GM12865 (cell line): ENCODE measurements at regions not wholly inside any gene's neighbourhood (a gene's known extent, or its start where the extent isn't known, plus 50 kb on each side); places are given as distances from the start of the nearest gene placed in this dataset.
"Not testable (repeated sequence)": the region's sequence is repeated elsewhere in the genome, so short reads cannot be mapped to it uniquely, and the experiment has no call there.

ENCODE experiments used
- DNase-seq: peaks from one replicate; pipeline ENCODE4 v3.0.0; 2010; ENCODE audit warnings: low read depth
- H3K4me3 ChIP-seq: 2 replicates; pipeline ENCODE4 v1.5.1; 2011; ENCODE audit warnings: mild to moderate bottlenecking, low read depth, low read length, control low read depth
- TF ChIP-seq, protein P1 (sequence below): IDR thresholded peaks from 2 replicates; pipeline ENCODE4 v1.5.1; 2011; ENCODE audit warnings: low read length, control low read depth, low read depth, inconsistent platforms; ENCODE audit not compliant: insufficient read depth; ENCODE audit errors: missing control alignments

DNA sequence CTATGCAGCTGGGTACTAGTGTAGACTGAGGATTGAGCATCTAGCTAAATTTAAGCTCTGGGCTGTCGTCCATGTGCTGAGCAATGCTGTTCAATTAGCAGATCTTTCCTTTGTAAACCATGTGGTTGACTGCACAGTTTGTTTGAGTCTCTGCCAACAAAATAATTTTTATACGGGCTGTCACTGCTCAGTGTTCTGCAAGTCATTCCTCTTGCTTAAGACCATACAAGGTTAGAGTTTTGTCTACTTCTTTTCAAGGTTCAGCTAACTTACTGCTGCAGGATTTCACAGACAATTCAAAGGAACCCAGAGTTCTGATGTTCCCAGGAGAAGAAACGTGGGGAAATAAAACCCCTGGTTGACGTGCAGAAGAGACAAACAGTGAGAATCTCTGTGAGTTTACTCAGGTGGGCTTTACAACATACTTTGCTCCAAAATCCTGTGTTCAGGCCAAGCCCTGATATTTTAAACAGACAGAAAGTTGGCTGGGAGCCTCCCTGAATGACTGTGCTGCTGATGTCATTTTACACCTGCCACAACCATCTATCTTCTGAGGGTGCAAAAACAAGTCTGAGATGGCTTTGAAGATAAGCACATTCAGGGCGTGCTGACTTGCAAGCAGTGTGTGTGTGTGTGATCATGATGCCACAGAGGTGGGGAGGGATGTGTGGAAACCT, 177.1 kb upstream of the SVIL start:
- DNase-seq: no peak
- no peak overlapping the region for H3K4me3 ChIP-seq
- TF ChIP-seq, protein P1, sequence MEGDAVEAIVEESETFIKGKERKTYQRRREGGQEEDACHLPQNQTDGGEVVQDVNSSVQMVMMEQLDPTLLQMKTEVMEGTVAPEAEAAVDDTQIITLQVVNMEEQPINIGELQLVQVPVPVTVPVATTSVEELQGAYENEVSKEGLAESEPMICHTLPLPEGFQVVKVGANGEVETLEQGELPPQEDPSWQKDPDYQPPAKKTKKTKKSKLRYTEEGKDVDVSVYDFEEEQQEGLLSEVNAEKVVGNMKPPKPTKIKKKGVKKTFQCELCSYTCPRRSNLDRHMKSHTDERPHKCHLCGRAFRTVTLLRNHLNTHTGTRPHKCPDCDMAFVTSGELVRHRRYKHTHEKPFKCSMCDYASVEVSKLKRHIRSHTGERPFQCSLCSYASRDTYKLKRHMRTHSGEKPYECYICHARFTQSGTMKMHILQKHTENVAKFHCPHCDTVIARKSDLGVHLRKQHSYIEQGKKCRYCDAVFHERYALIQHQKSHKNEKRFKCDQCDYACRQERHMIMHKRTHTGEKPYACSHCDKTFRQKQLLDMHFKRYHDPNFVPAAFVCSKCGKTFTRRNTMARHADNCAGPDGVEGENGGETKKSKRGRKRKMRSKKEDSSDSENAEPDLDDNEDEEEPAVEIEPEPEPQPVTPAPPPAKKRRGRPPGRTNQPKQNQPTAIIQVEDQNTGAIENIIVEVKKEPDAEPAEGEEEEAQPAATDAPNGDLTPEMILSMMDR: no peak

DNA sequence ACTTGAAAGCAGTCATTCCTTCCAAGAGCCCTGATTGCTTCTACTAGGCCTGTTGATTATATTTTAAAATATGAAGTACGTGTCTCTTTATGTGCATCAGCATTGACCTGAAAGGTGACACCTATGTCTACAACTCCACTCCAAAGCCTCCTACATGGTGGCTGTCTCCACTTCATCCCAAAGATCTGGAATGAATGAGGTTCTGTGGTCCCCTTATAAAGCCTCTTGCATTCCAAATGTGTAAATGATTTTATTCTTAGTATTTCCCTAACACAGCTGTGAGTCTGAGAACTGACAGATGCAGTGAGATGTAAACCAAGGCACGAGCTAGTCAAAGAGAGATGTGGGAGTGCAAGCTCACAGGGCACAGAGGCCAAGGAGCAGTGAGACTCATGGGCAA, 176.0 kb upstream of the SVIL start:
- TF ChIP-seq, protein P1: no peak
- no peak overlapping the region for H3K4me3 ChIP-seq
- DNase-seq: no peak

DNA sequence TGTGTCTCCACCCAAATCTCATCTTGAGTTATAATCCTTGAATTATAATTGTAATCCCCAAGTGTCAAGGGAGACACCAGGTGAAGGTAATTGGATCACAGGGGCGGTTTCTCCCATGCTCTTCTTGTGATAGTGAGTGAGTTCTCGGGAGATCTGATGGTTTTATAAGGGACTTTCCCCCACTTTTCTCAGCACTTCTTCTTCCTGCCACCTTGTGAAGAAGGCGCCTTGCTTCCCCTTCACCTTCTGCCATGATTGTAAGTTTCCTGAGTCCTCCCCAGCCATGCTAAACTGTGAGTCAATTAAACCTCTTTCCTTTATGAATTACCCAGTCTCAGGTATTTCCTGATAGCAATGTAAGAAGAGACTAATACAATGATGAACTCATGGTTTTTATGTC, 175.5 kb upstream of the SVIL start:
- not testable (repeated sequence) for H3K4me3 ChIP-seq, DNase-seq

DNA sequence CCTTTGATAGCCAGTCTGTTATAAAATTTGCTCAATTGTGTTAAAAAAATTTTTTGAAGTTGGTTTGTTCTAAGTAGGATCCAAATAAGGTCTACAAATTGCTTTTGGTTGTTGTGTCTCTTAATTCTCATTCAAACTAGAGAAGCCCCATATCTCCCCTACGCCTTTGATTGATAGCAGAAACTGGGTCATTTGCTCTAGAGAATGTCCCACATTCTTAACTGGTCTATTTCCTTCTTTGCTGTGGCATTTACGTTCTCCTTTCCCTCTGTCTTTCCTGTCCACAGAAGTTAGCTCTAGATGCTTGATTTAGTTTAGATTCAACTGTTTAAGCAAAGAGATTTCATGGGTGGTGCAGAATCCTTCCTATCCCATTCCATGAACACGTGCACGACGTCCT, 174.6 kb upstream of the SVIL start:
- TF ChIP-seq, protein P1: no peak
- no peak for DNase-seq
- no peak overlapping the region for H3K4me3 ChIP-seq

DNA sequence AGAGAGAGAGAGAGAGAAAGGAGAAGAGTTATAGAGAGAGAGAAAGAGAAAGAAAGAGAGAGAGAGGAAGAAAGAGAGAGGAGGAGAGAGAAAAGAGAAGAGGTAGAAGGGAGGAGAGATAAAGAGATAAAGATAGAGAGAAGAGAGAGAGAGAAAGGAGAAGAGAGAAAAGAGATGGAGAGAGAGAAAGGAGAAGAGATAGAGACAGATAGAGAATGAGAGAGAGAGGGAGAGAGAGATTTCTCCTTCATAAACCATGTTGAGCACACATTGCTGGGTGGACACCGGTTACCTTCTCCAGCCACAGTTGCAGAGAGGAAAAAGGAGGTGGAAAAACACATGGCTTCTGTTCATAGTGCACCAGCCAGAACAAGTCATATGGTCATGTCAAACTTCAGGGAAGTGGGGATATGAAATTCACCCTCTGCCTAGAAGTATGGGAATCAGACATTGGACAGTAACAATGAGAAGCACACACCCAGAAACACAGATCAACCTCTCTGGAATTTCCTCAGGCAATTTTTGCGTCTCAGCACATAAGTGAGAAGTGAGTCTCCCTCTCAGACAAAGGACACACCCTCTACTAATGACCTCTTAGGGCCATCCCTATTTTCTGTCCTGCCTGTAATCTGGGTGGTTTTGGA, 172.5 kb upstream of the SVIL start:
- H3K4me3 ChIP-seq: no peak overlapping the region
- TF ChIP-seq, protein P1: no peak
- no peak for DNase-seq

DNA sequence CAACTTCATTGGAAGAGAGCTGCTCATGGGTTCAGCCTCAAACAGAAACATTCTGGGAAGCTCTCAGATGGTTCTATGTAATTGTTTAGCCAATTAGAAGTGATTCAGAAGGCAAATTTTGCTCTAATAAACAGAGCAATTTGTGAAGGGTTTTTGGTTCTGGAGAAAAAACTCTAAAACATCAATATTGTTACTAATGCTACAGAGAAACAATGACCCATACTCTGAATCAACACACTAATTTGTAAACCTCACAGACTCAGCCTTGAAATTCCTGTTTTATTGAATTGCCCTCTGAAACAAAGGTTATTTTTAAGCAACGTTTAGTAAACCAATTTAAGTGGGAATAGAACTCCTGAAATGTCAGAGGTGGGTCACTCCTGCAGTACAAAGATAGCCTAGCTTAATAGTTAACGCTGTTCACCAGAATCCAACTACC, 171.6 kb upstream of the SVIL start:
- TF ChIP-seq, protein P1: no peak
- no peak for DNase-seq
- no peak overlapping the region for H3K4me3 ChIP-seq

DNA sequence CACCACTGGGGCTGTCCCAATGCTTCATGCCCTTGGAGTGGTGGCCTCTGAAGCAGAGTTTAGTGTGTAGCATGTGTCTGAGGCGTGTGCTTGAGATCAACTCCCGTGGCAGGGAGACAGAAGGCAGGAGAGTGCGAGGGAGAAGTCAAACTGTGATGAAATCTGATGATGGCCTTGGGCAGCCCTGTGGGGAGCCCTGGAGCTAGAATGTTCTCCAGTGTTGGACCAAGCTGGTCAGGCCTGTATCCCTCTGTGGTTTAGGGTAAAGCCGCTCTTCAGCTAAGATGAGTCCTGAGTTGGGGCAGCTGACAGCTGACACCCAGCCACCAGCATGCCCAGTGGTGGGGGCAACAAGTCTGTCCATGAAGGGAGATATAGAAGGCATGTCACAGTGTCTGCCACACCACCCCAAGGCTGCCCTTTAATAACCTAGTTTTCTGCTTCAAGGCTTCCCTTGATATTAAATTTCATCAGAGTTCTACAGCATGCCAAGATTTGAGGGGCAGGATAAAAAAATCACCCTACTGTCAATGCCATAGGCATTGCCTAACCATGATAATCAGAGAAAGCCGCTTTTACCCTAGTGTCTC, 170.5 kb upstream of the SVIL start:
- DNase-seq: no peak
- no peak overlapping the region for H3K4me3 ChIP-seq
- TF ChIP-seq, protein P1: no peak
